IPS-20b (cell line): ENCODE measurements at regions not wholly inside any gene's neighbourhood (a gene's known extent, or its start where the extent isn't known, plus 50 kb on each side); places are given as distances from the start of the nearest gene placed in this dataset.
A peak's percentile ranks its signal among the peaks of the same experiment; 100 is the strongest.

Experiments
- H3K27ac ChIP-seq: one replicate; pipeline ENCODE4 v1.5.1; 2013; ENCODE audit warnings: low read length
- H3K27me3 ChIP-seq: 2 replicates; pipeline ENCODE4 v1.6.1; 2013; ENCODE audit warnings: mild to moderate bottlenecking, low read length, inconsistent platforms; ENCODE audit not compliant: insufficient read depth
- H3K36me3 ChIP-seq: 2 replicates; pipeline ENCODE4 v1.6.1; 2013; ENCODE audit warnings: low read depth, mild to moderate bottlenecking, inconsistent platforms, low read length, moderate library complexity; ENCODE audit not compliant: insufficient read depth
- H3K4me1 ChIP-seq: 2 replicates; pipeline ENCODE4 v1.6.1; 2013; ENCODE audit warnings: mild to moderate bottlenecking, control low read depth, inconsistent platforms, low read length, moderate library complexity; ENCODE audit not compliant: insufficient read depth
- H3K4me3 ChIP-seq: 2 replicates; pipeline ENCODE4 v1.5.1; 2013; ENCODE audit warnings: mild to moderate bottlenecking, low read length, inconsistent platforms
- H3K9ac ChIP-seq: 2 replicates; pipeline ENCODE4 v1.6.1; 2013; ENCODE audit warnings: low read depth, mild to moderate bottlenecking, inconsistent platforms, low read length, moderate library complexity
- H3K9me3 ChIP-seq: 2 replicates; pipeline ENCODE4 v1.6.1; 2013; ENCODE audit warnings: mild to moderate bottlenecking, low read depth, low read length, inconsistent platforms; ENCODE audit not compliant: insufficient read depth

DNA sequence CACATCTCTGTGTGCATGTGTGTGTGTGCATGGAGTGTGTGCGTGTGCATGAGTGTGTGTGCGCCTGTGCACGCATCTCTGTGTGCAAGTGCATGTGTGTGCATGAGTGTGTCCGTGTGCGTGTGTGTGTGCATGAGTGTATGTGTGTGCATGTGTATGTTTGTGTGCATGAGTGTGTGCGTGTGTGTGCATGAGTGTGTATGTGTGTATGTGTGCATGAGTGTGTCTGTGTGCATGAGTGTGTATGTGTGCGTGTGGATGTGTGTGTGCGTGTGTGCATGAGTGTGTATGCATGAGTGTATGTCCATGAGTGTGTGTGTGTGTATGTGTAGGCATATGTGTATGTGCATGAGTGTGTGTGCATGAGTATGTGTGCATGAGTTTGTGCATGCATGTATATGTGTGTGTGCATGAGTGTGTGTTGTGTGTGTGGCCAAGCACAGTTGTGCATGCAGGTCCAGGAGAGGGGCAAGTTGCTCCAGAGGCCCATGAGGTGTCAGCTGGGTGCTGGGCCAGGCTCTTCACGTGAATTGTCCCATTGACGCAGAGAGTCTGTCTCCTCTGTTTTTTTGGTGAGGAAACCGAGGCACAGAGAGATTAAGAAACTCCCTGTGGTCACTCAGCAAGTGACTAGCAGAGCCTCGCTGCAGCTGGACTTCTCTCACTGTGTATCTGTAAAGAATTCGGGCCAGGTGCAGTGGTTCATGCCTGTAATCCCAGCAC, 75.5 kb downstream of the ASB1 start:
- Histone ChIP-seq H3K9me3 (no peaks in the 10 kb centered on the region), H3K9ac (no peak overlapping the region), H3K27ac (no peak overlapping the region), H3K27me3 (no peaks in the 10 kb centered on the region), H3K4me3 (no peak overlapping the region), H3K36me3 (no peaks in the 10 kb centered on the region), H3K4me1 (no peaks in the 10 kb centered on the region)

- Histone ChIP-seq H3K27ac (no peak overlapping the region), H3K4me1 (no peaks in the 10 kb centered on the region), H3K9me3 (no peaks in the 10 kb centered on the region), H3K36me3 (no peaks in the 10 kb centered on the region), H3K4me3 (no peak overlapping the region), H3K27me3 (no peaks in the 10 kb centered on the region), H3K9ac (no peak overlapping the region)
Measured at GRCh38 chr2:238502956-238503791, 76.4 kb downstream of the ASB1 start.

DNA sequence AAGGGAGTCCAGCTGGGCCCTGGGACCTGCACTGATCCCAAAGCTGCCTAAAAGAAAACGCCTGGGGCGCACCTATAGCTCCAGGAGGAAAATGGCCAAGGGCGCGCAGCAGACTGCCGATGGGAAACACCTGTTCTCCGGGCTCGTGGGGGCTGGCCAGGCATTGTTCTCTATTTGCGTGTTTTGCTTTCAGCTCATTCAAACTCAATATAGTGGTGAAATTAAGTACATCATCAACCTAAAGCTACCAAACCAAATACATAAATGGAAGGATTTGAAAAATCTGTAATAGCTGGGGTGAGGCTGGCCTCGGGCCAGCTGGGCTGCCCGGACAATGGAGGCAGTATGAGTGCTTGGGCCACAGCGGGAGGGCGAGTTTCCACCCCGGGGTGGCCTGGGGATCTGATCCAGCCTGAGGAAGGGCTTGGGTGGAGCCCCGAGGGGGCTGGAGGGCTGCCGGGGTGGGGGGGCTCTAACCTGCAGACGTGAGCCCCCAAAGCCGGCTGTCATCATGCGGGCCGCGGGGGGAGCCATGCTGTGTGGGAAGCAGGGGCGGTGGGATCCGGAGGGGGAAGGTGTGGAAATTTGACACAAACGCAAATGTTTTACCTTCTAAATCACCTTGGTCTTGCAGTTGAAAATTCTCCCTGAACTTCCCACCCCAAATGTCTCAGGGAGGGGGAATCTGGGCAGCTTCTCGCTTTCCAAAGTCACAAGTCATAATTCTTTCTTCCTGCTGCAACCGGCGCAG, 77.6 kb downstream of the ASB1 start:
- Histone ChIP-seq H3K9ac (no peak overlapping the region), H3K4me3 (no peak overlapping the region), H3K27ac (no peak overlapping the region), H3K9me3 (no peaks in the 10 kb centered on the region), H3K27me3 (no peaks in the 10 kb centered on the region), H3K4me1 (peaks cover 7% of the 10 kb centered on the region; the same call in 1 of the 2 replicates), H3K36me3 (no peaks in the 10 kb centered on the region)

- Histone ChIP-seq H3K36me3 (no peaks in the 10 kb centered on the region), H3K27me3 (no peaks in the 10 kb centered on the region), H3K9ac (no peak overlapping the region), H3K4me1 (peaks cover 15% of the 10 kb centered on the region), H3K4me3 (no peak overlapping the region), H3K9me3 (no peaks in the 10 kb centered on the region), H3K27ac (no peak overlapping the region)
Measured at GRCh38 chr2:238505119-238505891, 78.6 kb downstream of the ASB1 start.

DNA sequence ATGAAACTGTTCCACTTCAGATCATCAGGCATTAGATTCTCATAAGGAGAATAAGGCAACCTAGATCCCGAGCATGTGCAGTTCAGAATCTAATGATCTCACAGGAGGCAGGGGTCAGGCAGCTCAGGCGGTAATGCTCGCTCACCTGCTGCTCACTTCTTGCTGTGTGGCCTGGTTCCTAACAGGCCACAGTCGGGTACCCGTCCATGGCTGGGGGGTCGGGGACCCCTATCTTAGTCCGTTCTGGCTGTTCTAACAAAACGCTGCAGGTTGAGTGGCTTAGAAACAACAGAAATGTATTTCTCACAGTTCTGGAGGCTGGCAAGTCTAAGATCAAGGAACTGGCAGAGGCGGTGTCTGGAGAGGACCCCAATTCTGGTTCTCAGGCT, 79.2 kb downstream of the ASB1 start:
- Histone ChIP-seq H3K36me3 (no peaks in the 10 kb centered on the region), H3K27me3 (no peaks in the 10 kb centered on the region), H3K9me3 (no peaks in the 10 kb centered on the region), H3K4me1 (peaks cover 18% of the 10 kb centered on the region), H3K4me3 (no peak overlapping the region), H3K27ac (no peak overlapping the region), H3K9ac (no peak overlapping the region)

DNA sequence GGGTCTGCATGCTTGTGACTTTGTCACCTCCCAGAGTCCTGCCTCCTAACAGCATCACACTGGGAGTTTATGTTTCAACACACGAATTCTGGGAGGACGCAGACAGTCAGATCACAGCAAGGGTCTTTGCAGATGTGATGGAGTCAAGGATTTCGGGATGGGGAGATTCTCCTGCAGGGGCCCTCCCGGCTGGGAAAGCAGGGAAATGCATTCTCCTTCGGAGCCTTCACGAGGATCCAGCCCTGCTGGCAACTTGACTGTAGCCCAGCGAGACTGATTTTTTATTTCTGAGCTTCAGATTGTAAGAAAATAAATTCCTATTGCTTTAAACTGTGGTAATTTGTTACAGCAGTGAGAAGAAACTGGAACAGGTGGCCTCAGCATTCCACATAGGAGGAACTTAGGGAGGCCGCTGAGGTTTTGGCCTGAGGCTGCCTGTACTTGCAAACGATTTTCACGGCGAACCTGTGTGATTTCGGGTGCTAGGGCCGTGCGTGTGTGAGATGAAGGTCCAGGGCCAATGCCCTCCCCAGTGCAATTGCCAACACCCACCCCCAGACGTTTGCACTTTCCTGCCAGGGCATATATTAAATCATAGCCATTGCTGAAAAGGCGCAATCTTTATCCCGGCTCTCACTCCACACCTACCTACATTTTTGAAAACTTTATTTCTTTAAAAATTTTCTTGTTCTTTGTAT, 79.8 kb downstream of the ASB1 start:
- Histone ChIP-seq H3K27ac (no peak overlapping the region), H3K36me3 (no peaks in the 10 kb centered on the region), H3K4me3 (no peak overlapping the region), H3K9ac (no peak overlapping the region), H3K9me3 (no peaks in the 10 kb centered on the region), H3K4me1 (peaks cover 18% of the 10 kb centered on the region), H3K27me3 (no peaks in the 10 kb centered on the region)

- Histone ChIP-seq H3K36me3 (no peaks in the 10 kb centered on the region), H3K27ac (no peak overlapping the region), H3K9me3 (no peaks in the 10 kb centered on the region), H3K9ac (no peak overlapping the region), H3K4me3 (no peak overlapping the region), H3K27me3 (no peaks in the 10 kb centered on the region), H3K4me1 (peaks cover 18% of the 10 kb centered on the region)
Measured at GRCh38 chr2:238507836-238508235, 81.1 kb downstream of the ASB1 start.

DNA sequence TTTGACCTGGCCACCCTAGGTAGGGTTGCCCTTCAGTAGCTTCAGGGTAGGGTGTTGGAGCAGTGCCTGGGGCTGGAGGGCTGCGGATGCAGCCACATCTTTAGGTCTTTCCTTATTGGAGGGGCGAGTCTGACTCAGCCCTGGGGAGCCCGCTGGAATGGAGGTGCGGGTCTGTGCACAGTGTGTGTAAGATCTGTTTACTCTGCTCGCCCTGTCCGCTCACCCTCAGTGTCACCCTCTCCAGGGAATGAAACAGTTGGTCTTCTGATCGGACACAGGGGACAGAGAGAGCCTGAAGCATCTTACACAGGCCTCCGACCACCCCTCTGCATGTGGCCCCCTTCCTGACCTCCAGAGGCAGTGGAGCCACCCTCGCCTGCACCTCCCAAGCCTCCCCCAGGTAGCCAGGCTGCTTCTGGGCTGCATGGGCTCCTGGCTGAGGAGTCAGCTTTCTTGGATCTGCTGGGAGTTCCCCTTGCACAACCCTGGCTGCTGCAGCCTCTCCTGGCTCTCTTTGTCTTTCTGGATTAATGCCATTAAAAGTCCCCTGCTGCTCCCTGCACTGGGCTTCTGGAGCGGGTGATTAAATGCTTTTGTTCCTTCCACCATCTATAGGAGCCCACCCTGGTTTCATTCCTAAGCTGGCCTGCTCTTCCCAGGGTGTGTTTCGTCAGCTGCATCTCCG, 82.6 kb downstream of the ASB1 start:
- no peaks in the 10 kb centered on the region for H3K27me3 ChIP-seq
- H3K4me1 ChIP-seq: peaks cover 18% of the 10 kb centered on the region
- H3K9me3 ChIP-seq: no peaks in the 10 kb centered on the region
- H3K36me3 ChIP-seq: no peaks in the 10 kb centered on the region
- H3K4me3 ChIP-seq: peak overlapping the region; percentile 46; the same call in 1 of the 2 replicates
- no peak overlapping the region for H3K27ac ChIP-seq
- peak overlapping the region; percentile 69; the same call in 1 of the 2 replicates for H3K9ac ChIP-seq

GRCh38 chr2:238509903-238510302, 83.2 kb downstream of the ASB1 start:
- H3K4me3 ChIP-seq: peak overlapping the region; percentile 46
- H3K36me3 ChIP-seq: no peaks in the 10 kb centered on the region
- H3K4me1 ChIP-seq: peaks cover 18% of the 10 kb centered on the region
- H3K27me3 ChIP-seq: no peaks in the 10 kb centered on the region
- H3K9ac ChIP-seq: peak overlapping the region; percentile 69; the same call in 1 of the 2 replicates
- H3K9me3 ChIP-seq: no peaks in the 10 kb centered on the region
- H3K27ac ChIP-seq: no peak overlapping the region

DNA sequence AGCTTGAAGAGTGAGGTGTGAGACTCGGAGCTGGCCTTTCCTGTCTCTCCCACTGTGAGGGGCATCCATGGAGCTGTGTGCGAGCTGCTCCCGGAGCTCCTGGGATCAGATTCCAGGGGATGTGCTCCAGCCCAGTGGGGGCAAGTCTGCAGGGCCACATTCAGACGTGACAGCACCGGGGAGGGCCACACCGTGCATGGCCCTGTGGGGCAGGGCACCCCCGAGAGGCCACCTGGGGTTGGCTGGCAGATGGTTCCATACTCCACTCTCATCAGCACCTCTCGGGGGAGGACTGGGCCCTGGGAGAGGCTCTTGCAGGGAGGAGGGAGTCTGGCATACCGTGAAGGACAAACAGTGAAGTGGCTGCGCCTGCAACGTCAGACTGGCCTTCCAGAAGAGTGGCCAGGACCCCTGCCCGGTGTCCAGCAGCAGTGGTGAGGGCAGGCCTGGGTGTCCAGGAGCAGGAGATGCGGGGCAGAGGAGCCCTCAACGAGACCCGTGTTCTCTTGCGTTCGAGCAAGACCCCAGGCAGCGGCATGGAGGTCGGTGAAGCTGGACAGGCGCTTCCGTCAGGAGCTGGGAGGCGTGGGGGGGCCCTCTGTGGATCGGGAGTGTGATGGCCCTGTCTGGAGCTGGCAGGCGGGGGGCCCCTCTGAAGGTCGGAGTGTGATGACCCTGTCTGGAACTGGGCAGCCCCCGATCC, 84.3 kb downstream of the ASB1 start:
- no peaks in the 10 kb centered on the region for H3K27me3 ChIP-seq

More for the DNA sequence above, 84.3 kb downstream of the ASB1 start:
- H3K36me3 ChIP-seq: no peaks in the 10 kb centered on the region
- no peaks in the 10 kb centered on the region for H3K9me3 ChIP-seq
- no peak overlapping the region for H3K27ac ChIP-seq
- H3K4me1 ChIP-seq: peaks cover 18% of the 10 kb centered on the region
- H3K4me3 ChIP-seq: no peak overlapping the region
- no peak overlapping the region for H3K9ac ChIP-seq
